NCI-H2227 (cell line): ENCODE measurements at regions not wholly inside any gene's neighbourhood (a gene's known extent, or its start where the extent isn't known, plus 50 kb on each side); places are given as distances from the start of the nearest gene placed in this dataset.

ENCODE experiments used
- DNase-seq: peaks from one replicate; lab custom pipeline; 2025; ENCODE audit not compliant: unreplicated experiment; lab: John Stamatoyannopoulos, UW

DNA sequence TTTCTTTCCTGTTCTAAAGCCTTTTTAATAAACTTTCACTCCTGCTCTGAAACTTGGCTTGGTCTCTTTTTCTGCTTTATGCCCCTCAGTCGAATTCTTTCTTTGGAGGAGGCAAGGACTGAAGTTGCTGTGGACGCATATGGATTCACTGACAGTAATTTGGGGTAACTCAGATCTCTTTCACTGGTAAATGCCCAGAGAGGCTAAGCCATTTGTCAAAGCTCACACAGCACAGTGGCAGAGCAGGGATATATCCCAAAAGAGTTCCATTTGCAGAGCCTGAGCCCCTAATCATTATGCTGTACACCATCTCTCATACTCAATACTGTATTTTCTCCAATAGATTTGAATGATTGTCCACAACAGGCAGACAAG, 72.3 kb upstream of the GALNT15 start:
- DNase-seq: no peak

DNA sequence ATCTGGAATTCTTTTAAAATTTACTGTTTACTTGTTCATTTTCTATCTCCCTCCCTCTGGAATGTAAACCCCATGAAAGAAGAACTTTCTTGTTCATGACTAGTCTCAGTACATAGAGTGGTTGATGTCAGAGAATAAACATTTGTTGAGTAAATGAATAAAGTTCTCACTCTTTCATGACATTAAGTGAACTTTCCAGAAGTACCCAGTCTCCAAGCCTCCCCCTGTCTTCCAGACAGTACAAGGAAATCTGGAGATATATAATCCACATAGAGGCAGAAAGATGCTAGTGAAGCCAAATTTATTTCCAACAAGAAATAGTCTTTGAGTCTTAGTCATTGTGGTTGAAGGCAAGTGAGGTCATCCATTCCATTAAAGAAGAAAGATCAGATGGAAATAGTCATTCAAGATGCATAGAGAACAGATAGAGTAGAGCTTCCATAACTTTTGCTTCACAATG, 71.5 kb upstream of the GALNT15 start:
- no peak for DNase-seq

DNA sequence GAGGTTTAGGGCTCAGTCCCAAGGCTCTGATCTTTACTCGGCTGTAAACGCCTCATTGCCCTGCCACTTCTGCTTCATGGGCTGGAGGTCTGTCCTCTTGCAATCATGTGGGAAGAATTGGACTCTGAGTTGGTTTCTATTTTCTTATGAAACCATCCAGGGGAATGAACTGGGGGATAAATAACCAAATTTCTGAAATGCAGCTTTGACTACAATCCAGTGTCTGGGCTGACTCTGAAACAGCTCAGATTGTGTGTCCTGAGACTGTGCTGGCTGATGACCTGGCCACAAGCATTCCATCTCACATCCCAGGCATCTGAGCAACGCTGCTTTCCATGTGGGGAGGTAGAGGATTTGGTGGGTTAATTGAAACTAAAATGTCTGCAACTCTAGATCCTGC, 71.0 kb upstream of the GALNT15 start:
- no peak for DNase-seq

DNA sequence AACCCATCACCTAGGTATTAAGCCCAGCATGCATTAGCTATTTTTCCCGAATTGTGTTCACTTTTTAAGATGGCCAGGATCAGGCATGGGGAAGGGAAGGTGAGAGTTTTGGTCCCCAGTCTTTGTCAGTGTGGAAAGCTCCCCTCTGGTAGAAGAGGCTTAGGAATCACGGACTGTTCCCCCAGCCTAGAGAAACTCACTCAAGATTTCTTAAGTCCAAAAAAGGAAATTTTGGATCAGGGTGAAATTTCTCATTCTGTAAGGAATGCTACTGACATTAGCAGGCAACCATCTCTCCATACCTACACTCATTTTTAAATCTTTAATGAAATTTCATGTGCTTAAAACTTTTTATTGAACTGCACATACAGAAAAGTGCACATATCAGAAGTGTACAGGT, 70.3 kb upstream of the GALNT15 start:
- no peak for DNase-seq

DNA sequence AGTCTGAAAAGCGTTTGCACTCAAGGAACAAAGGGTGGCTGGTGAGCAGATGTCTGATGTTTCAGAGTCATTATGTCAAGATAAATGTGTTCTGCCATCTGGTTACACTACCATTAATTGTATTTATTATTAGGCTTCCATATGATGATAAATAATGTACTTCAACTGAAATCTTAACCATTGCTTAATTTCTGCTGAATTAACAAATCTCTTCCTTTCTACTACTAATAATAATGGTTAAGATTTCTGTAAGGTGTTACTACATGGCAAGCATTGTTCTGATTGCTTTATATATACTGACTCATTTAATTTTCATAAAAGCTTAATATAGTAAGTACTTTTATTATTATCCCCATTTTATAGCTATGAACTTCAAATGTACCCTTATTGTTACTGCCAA, 68.4 kb upstream of the GALNT15 start:
- DNase-seq: no peak

DNA sequence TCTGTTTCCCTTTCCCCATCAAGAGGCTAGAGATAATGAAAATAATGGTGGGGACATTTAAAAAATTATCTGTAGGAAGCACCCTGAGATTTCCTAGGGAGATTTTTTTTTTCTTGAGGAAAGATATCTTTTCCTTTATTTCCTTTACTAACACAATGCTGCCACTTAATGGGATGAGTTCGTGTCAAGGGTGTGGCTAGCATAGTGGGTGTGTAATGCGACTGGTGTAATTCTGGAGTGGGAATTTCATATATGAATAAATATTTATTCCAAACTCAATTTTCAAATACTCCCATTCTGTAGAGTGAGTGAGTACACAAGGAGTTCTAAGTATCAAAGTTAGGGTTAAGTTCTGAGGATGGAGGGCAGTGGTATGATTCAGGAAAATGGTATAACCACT, 66.1 kb upstream of the GALNT15 start:
- no peak for DNase-seq

DNA sequence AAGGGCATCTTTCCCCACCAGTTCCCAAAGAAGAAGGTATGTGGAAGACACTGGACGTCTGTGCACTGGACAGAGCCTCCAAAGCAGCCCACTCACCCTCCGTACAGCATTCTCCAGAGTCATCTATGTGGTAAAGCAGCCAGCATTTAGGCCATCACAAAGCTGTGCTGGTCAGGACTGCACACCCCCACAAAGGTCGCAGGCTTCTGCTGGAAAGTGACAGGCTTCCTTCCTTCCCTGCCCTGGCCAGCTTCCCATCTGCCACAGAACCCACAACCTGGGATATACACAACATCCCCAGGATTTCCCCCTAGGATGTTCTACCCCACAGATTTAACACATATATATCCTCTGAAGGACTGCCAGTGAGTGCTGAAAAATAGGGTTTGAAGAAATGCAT, 64.6 kb upstream of the GALNT15 start:
- no peak for DNase-seq

DNA sequence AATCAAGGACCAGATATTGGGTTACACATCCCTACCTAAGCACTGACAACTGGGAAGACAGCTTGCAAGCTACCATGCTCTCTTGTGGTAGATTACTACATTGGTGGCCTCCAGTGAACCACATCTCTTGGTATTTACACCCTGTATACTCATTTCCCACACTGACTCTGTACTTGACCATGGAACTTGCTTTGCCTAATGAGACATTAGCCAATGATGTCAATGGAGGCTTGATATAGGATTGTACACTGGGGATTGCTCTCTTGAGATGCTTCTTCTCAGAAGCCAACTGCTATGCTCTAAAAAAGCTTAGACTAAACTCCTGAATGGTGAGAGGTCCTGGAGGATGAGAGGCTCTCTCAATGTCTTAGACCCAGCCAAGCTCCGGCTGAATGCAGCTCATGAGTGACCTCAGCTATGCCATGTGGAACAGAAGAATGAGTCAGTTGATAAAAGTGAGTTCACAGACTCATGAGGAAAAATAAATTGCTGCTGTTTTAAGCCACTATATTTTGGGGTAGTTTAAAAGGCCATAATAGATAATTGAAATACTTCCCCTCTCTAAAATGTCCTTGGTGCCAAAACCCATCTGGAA, 61.5 kb upstream of the GALNT15 start:
- no peak for DNase-seq

DNA sequence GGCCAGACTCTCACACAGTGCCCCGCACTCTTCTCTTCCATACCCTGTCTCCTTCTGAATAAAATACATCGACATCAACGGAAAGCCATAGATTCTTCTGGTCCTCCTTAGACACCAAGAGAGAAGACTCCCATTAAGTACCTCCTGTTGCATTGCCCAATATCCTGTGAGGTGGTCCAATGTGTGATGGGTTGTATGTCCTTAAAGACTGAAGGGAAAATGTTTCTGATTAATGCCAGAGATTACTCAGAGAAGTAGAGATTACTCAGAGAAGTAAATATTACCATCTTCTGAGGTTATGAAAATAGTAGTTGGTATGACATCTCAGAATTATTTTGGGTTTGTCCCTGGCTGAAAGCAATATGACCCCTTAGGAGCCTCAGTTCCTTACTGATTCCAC, 60.8 kb upstream of the GALNT15 start:
- no peak for DNase-seq

DNA sequence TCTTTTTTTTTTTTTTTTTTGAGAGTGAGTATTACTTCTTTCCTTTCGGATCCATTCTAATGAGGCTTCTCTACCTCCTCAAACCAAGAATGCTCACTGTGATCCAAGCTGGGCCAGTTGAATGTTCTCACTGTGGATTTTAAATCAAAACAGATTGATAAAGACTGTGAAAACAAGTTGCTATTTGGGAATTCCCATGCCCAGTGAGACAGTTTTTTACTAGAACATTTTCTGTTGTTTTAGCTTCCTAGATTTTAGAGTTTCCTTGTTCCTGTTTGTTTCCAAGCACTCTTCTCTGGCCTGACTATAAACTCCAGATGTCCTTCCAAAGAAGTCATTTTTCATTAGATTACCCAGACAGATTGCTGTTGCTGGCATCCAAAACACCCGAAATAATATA, 60.1 kb upstream of the GALNT15 start:
- DNase-seq: no peak

DNA sequence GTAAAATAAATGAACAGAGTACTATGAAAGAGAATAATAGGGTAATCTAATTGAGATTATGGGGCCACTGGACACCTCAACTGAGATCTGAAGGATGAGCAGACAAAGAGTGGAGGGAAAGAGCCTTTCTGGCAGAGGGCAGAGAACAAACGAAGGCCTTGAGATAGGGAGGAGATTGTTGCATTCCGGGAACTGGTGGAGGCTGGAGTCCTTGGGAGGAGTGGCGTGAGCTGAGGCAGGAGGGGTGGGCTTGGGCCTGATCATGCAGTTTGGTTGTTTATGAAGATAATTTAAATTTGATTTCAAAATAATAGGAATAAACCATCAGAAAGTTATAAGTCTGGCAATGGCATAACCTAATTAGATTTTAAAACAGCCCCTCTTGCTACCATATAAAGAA, 59.5 kb upstream of the GALNT15 start:
- DNase-seq: no peak

DNA sequence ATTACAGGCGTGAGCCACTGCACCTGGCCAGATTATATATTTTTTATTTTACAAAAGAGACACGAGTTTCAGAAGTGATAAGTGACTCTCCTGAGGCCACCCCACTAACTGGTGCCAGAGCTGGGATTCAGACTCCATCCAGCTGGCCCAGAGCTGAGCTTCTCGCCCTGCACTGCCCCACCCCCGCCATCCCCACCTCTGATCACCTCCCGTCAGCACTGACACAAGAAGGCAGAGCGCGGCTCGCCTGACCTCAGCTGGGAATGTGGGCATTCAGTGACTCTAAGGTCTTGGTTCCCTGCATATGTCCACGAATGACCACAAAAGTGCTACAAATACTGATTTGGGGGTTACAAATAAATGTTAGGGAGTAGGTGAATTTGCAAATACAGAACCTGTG, 56.1 kb upstream of the GALNT15 start:
- no peak for DNase-seq

DNA sequence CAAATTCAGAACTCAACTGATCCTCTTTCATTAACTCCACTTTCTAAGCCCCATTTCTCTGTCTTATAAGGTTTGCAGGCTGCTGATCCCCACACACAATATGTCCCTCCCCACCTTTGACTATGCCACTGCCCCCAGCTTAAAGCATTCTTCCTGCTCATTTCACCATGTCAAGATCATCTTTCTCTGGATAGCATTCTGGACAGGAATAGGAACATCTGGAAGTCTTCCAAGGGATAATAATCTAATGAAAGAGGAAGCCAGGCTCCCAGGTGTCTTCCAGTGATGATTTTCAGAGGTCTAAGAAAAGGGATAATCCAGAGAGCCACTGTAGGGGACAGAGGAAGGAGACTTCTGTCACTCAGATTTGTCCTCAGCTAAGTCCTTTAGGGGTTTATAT, 54.6 kb upstream of the GALNT15 start:
- DNase-seq: no peak

DNA sequence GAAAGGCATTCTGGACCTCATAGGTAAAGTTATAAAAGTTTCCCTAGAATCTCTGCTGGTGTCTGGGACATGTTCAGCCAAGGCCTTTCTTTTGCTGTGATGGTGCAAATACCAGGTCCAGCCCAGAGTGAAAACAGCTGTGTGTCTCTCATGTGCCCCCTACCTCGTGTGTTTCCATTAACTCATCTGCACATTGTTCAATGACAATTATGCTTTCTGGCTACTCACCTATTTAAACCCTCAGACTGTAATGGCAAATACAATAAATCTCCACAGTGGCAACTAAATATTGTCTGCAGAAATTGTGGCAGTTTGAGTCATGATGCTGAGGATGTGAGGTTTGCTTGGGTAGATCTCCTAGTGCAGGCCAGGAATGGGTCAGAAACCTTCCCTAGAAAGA, 53.1 kb upstream of the GALNT15 start:
- DNase-seq: no peak

DNA sequence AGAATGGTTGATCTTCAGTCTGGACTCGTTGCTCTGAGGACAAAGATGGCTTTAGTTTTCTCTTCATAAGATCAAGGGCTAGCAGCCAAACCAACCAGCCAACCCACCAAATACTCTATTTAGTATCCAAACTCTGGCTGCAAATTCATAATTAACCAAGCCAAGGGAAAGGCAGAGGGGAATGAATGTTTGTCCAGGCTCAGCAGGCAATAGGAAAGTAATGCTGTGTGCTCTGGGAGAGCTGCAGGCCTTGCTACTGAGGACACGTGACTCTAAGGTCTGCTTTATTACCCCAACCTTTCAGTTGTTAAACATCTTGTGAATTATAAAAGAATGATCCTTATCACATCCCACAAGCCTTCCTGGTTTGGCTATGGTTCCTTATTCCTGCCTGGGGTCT, 52.3 kb upstream of the GALNT15 start:
- DNase-seq: no peak

DNA sequence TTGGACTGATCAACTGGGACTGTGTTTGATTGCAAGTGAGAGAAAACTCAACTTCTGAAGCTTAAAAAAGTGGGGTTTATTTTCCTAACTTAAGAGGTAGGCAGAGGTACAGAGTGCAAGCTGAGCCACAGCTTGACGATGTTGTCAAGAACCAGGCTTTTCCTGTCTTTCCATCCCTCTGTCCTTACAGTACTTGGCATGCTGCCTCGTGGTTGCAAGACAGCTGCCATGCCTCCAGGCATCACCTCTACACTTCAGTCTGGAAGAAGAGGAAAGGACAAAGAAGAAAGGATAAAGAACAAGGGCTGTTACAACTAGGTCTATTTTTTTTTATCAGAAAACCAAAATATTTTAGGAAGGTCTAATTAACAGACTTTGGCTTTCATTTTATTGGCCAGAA, 51.8 kb upstream of the GALNT15 start:
- no peak for DNase-seq

DNA sequence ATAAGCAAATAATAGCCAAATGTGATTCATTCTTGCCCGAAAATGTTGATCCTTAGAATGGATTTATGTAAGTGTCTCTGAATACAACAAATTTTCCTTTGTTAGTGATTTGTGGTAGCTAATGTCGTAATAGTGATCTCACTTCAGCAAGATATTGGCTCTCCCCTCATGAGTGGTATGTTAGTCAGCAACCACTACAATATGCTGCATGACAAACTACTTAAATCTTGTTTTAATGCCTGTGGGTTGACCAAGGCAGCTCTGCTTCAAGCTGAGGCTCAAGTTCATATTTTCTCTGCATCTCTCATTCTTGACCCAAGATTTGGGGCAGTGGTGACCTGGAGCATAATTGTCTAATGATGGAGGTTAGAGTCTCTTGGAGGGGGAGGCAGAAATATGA, 49.8 kb upstream of the GALNT15 start:
- DNase-seq: no peak
